GM23248 (cell line): ENCODE measurements at regions not wholly inside any gene's neighbourhood (a gene's known extent, or its start where the extent isn't known, plus 50 kb on each side); places are given as distances from the start of the nearest gene placed in this dataset.
"Not testable (repeated sequence)": the region's sequence is repeated elsewhere in the genome, so short reads cannot be mapped to it uniquely, and the experiment has no call there.

Experiments
- EZH2 ChIP-seq: fragments of 200-600 bp; sonication (generic); IDR thresholded peaks from 2 replicates; pipeline ENCODE4 v1.6.1; 2018; ENCODE audit warnings: antibody characterized with exemption, mild to moderate bottlenecking; ENCODE audit not compliant: insufficient read depth, poor library complexity, severe bottlenecking
- EZH2phosphoT487 ChIP-seq: fragments of 200-600 bp; sonication (generic); IDR thresholded peaks from 2 replicates; pipeline ENCODE4 v1.6.1; 2018; ENCODE audit warnings: antibody characterized with exemption, moderate library complexity, mild to moderate bottlenecking, low read depth; ENCODE audit not compliant: insufficient read depth

GRCh38 chr18:15003231-15003630 is 255.3 kb downstream of the ANKRD30B start:
- TF ChIP-seq EZH2, EZH2phosphoT487: not testable (repeated sequence)
